Stimulated activated CD8-positive, alpha-beta memory T cell treated with anti-CD3 and anti-CD28 coated beads, Interleukin-4, amount 100 ng/mL, for 4 hours (primary cell): ENCODE measurements at regions not wholly inside any gene's neighbourhood (a gene's known extent, or its start where the extent isn't known, plus 50 kb on each side); places are given as distances from the start of the nearest gene placed in this dataset.

Source experiments
- DNase-seq, 2 donors: peaks; one replicate each; pipeline ENCODE4 v3.0.0-alpha.2; 2020; ENCODE audit warnings: low read depth in 2 of 2, low spot score in 1 of 2

GRCh38 chr4:123564758-123565346 lies 168.3 kb downstream of the SPRY1 start:
- DNase-seq = peak; percentile 9 to 16

- DNase-seq = no peak
Measured at GRCh38 chr4:123568936-123569335, 172.3 kb downstream of the SPRY1 start.

- no peak for DNase-seq
Measured at GRCh38 chr4:123569541-123569940, 172.9 kb downstream of the SPRY1 start.

DNA sequence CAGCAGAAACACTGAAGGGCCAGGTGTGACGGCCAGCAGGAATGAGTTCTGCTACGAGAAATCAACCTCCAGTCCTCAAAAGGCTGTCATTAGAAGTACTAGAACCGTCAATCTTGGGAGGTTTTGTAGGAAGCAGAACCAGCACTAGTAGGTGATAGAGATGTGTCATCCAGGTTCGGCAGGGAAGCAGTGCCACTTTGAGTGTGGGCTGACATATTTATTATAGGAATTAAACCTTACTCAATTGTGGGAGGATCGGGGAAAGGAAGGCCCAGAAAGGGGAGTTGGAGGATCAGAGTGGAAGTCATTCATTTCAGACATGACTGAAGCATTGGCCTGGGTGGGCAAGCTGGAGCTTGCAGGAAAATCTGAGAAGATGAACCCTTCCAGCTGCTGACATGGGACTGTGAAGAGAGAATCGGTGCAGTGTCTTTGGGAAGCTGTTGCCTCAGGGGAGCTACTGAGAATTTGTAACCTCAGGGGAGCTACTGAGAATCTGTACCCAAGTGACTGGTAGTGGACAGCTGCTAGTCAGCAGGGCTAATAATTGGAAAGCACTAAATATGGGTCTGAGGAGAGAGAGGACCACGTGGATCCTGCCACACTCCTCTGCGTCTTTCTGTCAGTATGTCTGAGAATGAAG lies 177.4 kb downstream of the SPRY1 start:
- DNase-seq = no peak

- DNase-seq = no peak
Measured at GRCh38 chr4:123575291-123575690, 178.7 kb downstream of the SPRY1 start.

GRCh38 chr4:123577225-123577906 lies 180.8 kb downstream of the SPRY1 start:
- no peak for DNase-seq

- no peak for DNase-seq
Measured at GRCh38 chr4:123578276-123579029, 181.9 kb downstream of the SPRY1 start.

- DNase-seq = no peak
Measured at GRCh38 chr4:123579961-123580360, 183.4 kb downstream of the SPRY1 start.

DNA sequence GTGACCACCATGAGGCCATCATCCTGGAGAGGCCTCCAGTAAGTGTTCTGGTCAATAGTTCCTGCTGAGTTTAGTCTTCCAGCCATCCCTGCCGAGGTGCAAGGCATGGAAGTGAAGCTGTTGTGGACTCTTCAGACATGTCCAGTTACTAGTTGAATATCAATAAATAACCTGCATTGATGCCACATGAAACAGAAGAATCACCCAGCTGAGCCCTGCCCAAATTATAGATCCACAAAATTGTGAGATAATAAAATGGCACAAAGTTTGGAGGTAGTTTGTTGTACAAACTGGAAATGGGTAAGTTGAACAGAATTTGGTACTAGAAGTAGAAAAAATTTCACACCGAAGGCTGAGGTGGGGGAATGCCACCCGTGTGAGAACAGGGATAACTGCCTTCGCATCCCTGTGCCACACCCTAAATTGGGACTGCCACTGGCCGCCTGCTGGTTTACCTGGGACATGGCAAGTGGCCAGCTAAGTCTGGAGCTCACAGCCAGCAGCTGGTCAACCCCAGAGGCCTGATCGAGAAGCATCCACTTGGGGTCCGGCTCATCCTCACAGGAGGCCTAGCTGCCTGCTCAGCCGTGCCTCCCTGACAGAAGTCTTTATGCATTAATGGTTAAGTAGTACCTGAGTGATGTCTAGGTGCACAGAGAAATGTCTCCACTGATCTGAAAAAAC lies 184.5 kb downstream of the SPRY1 start:
- no peak for DNase-seq

DNA sequence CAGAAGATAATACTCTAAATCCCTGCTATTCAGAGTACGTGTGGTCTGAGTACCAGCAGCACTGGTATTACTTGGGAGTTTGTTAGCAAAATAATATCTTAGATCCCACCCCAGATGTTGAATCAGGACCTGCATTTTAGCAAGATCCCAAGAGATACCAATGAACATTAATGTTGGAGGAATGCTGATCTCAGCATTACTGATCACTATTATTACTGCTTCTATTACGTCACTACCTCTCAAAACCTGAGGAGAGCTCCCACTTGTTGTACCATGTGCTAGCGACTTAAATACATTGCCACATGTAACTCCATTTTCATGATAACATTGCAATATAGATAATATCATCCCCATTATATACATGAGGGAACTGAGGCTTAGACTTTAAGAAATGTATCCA lies 185.2 kb downstream of the SPRY1 start:
- DNase-seq = no peak

GRCh38 chr4:123583043-123583442 lies 186.4 kb downstream of the SPRY1 start:
- DNase-seq = no peak

DNA sequence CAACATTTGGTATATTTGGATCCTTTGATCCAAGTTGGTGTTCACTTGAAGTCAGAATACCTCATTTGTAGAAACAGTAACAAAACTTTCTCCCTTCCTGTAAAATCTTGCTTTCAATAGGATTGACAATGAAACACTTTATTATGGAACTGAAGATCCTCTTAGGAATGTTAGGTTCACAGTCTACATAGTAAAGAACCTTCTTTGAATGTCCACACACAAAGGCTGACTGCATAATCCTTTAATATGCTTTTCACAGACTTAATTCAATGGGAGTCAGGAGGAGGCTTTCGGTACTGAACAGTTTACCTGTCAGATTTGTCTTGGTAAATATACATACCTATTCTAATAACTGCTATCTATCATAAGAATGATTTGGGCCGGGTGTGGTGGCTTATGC lies 188.5 kb downstream of the SPRY1 start:
- no peak for DNase-seq

DNA sequence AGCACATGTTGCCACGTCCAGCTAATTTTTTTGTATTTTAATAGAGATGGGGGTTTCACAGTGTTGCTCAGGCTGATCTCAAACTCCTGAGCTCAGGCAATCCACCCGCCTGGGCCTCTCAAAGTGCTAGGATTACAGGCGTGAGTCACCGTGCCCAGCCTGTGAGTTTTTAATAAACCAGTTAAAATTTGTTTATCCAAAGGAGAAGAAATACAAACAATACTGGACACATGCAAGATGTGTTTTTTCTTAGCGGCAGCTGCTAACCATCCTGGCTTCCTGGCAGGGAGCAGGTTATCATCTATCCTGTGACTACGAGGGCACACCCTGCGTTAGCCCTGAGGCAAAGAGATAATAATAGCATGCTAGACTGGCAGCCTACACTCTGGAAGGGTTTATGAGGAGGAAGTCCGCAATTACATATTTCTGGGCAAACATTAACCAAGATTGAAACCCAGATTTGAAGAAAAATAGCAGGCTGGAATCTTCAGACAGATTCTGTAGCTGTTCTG lies 191.4 kb downstream of the SPRY1 start:
- DNase-seq = no peak

GRCh38 chr4:123588631-123589241 lies 192.1 kb downstream of the SPRY1 start:
- DNase-seq = no peak

GRCh38 chr4:123589301-123589700 lies 192.7 kb downstream of the SPRY1 start:
- no peak for DNase-seq

DNA sequence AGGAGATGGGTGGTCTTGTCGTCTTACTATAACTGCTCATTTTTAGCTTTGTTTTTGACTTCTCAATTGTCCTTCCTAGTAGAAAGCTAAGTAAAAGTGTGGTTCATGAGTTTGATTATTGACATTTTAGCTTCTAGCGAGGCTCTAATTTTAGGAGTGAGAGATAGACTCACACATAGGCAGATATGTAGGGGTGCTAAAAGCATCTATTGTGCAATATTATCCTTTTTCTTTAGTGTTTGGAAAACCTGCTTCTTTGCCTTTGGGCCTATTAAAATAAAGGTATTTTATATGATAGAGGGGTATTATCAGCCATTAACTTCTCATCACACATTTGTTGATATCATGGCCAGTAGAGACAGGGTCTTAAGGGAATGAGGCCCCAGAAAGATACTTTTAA lies 195.3 kb downstream of the SPRY1 start:
- DNase-seq = no peak

DNA sequence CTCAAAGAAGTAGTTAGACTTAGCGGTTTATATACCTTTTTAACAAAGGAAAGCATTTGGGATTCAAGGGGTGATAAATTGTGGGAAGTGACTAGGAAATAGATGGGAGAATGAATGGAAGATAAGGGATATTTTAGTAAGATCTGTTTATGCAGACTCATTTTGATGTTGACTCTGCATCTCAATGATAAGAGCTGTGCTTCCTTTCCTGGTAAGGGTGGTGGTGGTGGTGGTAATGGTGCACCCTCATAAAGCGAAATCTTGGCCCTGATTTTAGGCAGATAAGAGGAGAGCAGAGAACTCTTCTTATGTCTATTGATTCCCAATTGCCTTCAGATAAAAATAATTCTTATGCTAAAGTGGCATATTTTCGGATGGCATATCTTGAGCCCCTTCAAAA lies 197.1 kb downstream of the SPRY1 start:
- no peak for DNase-seq

GRCh38 chr4:123596805-123597204 lies 200.2 kb downstream of the SPRY1 start:
- no peak for DNase-seq

DNA sequence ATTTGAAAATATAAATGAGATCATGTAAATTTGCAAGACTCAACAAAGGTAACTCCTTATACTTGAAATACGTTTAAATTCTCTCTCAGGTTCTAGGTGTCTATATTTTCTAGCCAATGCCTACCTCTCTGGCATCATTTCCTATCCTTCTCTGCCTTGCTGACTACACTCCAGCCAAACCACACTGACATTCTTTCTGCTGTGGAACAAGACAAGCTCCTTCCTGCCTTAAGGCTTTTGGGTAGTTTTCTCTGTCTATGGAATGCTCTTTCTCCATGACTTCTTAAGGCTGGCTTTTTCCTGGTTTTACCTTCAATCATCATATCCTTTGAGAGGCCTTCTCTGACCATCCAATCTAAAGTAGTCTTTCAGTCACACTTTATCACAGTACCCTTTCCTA lies 201.0 kb downstream of the SPRY1 start:
- DNase-seq = no peak

GRCh38 chr4:123598331-123598730 lies 201.7 kb downstream of the SPRY1 start:
- no peak for DNase-seq
